ENCODE measurements at regions not wholly inside any gene's neighbourhood (a gene's known extent, or its start where the extent isn't known, plus 50 kb on each side); places are given as distances from the start of the nearest gene placed in this dataset.

- WGBS, 2 donors = 61 to 74% methylated on average over 8 to 9 of the region's 9 CpGs
- H3K9me3 ChIP-seq (ENCODE audit: control insufficient read depth in 4 of 4, insufficient read depth in 3 of 4, low read length in 3 of 4) = peaks cover 0 to 2% (median 0%) of the 10 kb centered on the region in 4 donors
- DNase-seq (no peak), ATAC-seq (ENCODE audit: insufficient read depth, low FRiP score) (no peak)
- no peak overlapping the region for H3K27ac ChIP-seq (ENCODE audit: low read depth in 1 of 2, low read length in 1 of 2)
- H3K27me3 ChIP-seq (ENCODE audit: control insufficient read depth in 3 of 3, insufficient read depth in 3 of 3, low read length in 2 of 3) = no peaks in the 10 kb centered on the region
- no peaks in the 10 kb centered on the region for H3K36me3 ChIP-seq (ENCODE audit: control insufficient read depth in 4 of 4, insufficient read depth in 4 of 4, low read length in 4 of 4)
- no peak for TF ChIP-seq CTCF (IDR thresholded peaks at IDR 0.05; ENCODE audit: control extremely low read depth, extremely low read depth)
- peaks cover 0 to 11% (median 3%) of the 10 kb centered on the region in 5 donors for H3K4me1 ChIP-seq (ENCODE audit: control insufficient read depth in 5 of 5, insufficient read depth in 5 of 5, low read length in 5 of 5)
- no peak overlapping the region for H3K9ac ChIP-seq (ENCODE audit: insufficient read depth in 1 of 2, low read length in 2 of 2)
- no peak overlapping the region for H3K4me3 ChIP-seq
Observed at GRCh38 chr7:54690050-54690443, 69.0 kb downstream of the SEC61G start.

GRCh38 chr7:54689394-54690049, 69.5 kb downstream of the SEC61G start:
- no peak for TF ChIP-seq CTCF (IDR thresholded peaks at IDR 0.05; ENCODE audit: control extremely low read depth, extremely low read depth)
- Histone ChIP-seq H3K4me3 (no peak overlapping the region), H3K27me3 (ENCODE audit: control insufficient read depth in 3 of 3, insufficient read depth in 3 of 3, low read length in 2 of 3) (no peaks in the 10 kb centered on the region), H3K36me3 (ENCODE audit: control insufficient read depth in 4 of 4, insufficient read depth in 4 of 4, low read length in 4 of 4) (no peaks in the 10 kb centered on the region), H3K4me1 (ENCODE audit: control insufficient read depth in 5 of 5, insufficient read depth in 5 of 5, low read length in 5 of 5) (peaks cover 0 to 11% (median 3%) of the 10 kb centered on the region in 5 donors), H3K27ac (ENCODE audit: low read depth in 1 of 2, low read length in 1 of 2) (no peak overlapping the region), H3K9me3 (ENCODE audit: control insufficient read depth in 4 of 4, insufficient read depth in 3 of 4, low read length in 3 of 4) (peaks cover 0 to 3% (median 0%) of the 10 kb centered on the region in 4 donors), H3K9ac (ENCODE audit: insufficient read depth in 1 of 2, low read length in 2 of 2) (no peak overlapping the region)
- peak; percentile 59 to 95 (median 86) for DNase-seq
- WGBS, 2 donors = 63 to 64% methylated on average over 5 of the region's 5 CpGs
- no peak for ATAC-seq (ENCODE audit: insufficient read depth, low FRiP score)

DNA sequence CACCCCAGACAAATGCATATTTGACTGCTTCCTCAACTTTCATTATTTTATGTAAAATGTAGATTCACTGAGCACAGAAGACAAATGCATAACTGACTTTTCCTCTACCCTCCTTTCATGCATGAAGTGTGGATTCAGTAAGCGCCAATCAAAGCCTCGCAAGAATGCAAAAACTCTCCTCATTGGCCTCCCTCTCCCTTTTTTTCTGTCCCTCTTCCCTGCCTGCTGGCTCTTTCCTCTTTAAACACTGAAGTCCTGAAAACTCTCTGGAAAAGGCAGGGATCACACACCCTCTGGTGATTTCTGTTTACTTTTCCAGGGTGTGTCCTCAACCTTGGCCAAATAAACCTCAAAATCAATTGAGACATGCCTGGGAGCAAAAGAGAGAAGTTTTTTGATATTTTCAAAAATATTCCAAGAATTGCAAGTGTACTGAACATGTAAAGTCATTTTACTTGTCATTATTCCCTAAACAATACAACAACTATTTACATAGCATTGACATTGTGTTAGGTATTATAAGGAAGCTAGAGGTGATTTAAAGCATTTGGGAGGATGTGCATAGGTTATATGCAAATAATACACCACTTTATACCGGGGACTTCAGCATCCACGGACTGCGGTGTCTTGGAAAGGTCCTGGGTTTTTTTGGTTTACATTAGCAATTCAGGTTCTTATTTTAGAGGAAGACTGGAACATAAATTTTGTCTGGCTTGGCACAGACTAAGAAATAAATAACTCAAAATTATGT, 71.4 kb downstream of the SEC61G start:
- peaks cover 0 to 3% (median 0%) of the 10 kb centered on the region in 4 donors for H3K9me3 ChIP-seq (ENCODE audit: control insufficient read depth in 4 of 4, insufficient read depth in 3 of 4, low read length in 3 of 4)
- peaks cover 0 to 11% (median 3%) of the 10 kb centered on the region in 5 donors for H3K4me1 ChIP-seq (ENCODE audit: control insufficient read depth in 5 of 5, insufficient read depth in 5 of 5, low read length in 5 of 5)
- DNase-seq = no peak
- no peak for ATAC-seq (ENCODE audit: insufficient read depth, low FRiP score)
- WGBS, 2 donors = 77 to 78% methylated on average over 5 of the region's 5 CpGs
- H3K36me3 ChIP-seq (ENCODE audit: control insufficient read depth in 4 of 4, insufficient read depth in 4 of 4, low read length in 4 of 4) = no peaks in the 10 kb centered on the region
- H3K27ac ChIP-seq (ENCODE audit: low read depth in 1 of 2, low read length in 1 of 2) = no peak overlapping the region
- no peak for TF ChIP-seq CTCF (IDR thresholded peaks at IDR 0.05; ENCODE audit: control extremely low read depth, extremely low read depth)
- H3K4me3 ChIP-seq = no peak overlapping the region
- H3K9ac ChIP-seq (ENCODE audit: insufficient read depth in 1 of 2, low read length in 2 of 2) = no peak overlapping the region
- H3K27me3 ChIP-seq (ENCODE audit: control insufficient read depth in 3 of 3, insufficient read depth in 3 of 3, low read length in 2 of 3) = no peaks in the 10 kb centered on the region
